Naive thymus-derived CD4-positive, alpha-beta T cell (primary cell): ENCODE measurements at regions not wholly inside any gene's neighbourhood (a gene's known extent, or its start where the extent isn't known, plus 50 kb on each side); places are given as distances from the start of the nearest gene placed in this dataset.
A peak's percentile ranks its signal among the peaks of the same experiment; 100 is the strongest.

Source experiments
- ATAC-seq: fragments of 150-1000 bp; cut with Tn5 transposase; 2 replicates; pipeline ENCODE4 v1.10.0; 2021; ENCODE audit warnings: mild to moderate bottlenecking, moderate library complexity
- CTCF ChIA-PET: fragments of 350-600 bp; sonication (Branson Sonifier 250); formaldehyde crosslinking; loops from one replicate; lab custom pipeline; 2021; ENCODE audit warnings: antibody characterized with exemption; lab: Charles Lee
- POLR2A ChIA-PET: fragments of 350-600 bp; sonication (Branson Sonifier 250); formaldehyde crosslinking; loops from one replicate; lab custom pipeline; 2021; ENCODE audit warnings: antibody characterized with exemption, inconsistent platforms; lab: Charles Lee
- DNase-seq, 9 donors: peaks; one replicate each; pipeline versions ENCODE4 v3.0.0 to v3.0.0-alpha.2; 2020 to 2022; ENCODE audit warnings: mixed read lengths in 1 of 9
- H3K27ac ChIP-seq: one replicate; pipeline ENCODE4 v1.7.0; 2013; ENCODE audit warnings: mild to moderate bottlenecking, low read depth, low read length, moderate library complexity
- H3K27me3 ChIP-seq, 2 donors: one replicate each; pipeline ENCODE4 v1.7.0; 2013; ENCODE audit warnings: low read length in 2 of 2, mild to moderate bottlenecking in 2 of 2, moderate library complexity in 2 of 2; ENCODE audit not compliant: control insufficient read depth in 2 of 2, insufficient read depth in 2 of 2
- H3K36me3 ChIP-seq, 3 experiments: 1 replicate in 2 of 3; 2 replicates in 1 of 3; pipeline ENCODE4 v1.7.0; 2013; ENCODE audit warnings: low read length in 3 of 3, mild to moderate bottlenecking in 3 of 3, moderate library complexity in 1 of 3; ENCODE audit not compliant: insufficient read depth in 3 of 3, control insufficient read depth in 2 of 3
- H3K4me1 ChIP-seq, 2 donors: one replicate each; pipeline ENCODE4 v1.7.0; 2013; ENCODE audit warnings: low read length in 2 of 2, mild to moderate bottlenecking in 2 of 2, moderate library complexity in 1 of 2; ENCODE audit not compliant: control insufficient read depth in 2 of 2, insufficient read depth in 2 of 2
- H3K4me3 ChIP-seq: 2 replicates; pipeline ENCODE4 v1.7.0; 2013; ENCODE audit warnings: mild to moderate bottlenecking, low read length
- H3K9me3 ChIP-seq, 3 experiments: 1 replicate in 2 of 3; 2 replicates in 1 of 3; pipeline ENCODE4 v1.7.0; 2013; ENCODE audit warnings: low read length in 3 of 3; ENCODE audit not compliant: control insufficient read depth in 2 of 3
- H3K27ac Mint-ChIP-seq, 9 donors: one replicate each; pipeline ENCODE4 v1.8.0; 2020 to 2022; ENCODE audit warnings: mixed read lengths in 9 of 9, mild to moderate bottlenecking in 8 of 9, moderate library complexity in 5 of 9, inconsistent platforms in 2 of 9
- H3K27me3 Mint-ChIP-seq, 5 donors: one replicate each; pipeline ENCODE4 v1.8.0; 2021 to 2022; ENCODE audit warnings: mixed read lengths in 5 of 5, mild to moderate bottlenecking in 1 of 5
- H3K36me3 Mint-ChIP-seq, 5 donors: one replicate each; pipeline ENCODE4 v1.8.0; 2020 to 2022; ENCODE audit warnings: mixed read lengths in 5 of 5, mild to moderate bottlenecking in 3 of 5, inconsistent platforms in 1 of 5
- H3K4me1 Mint-ChIP-seq, 7 donors: one replicate each; pipeline ENCODE4 v1.8.0; 2020 to 2022; ENCODE audit warnings: mixed read lengths in 7 of 7, mild to moderate bottlenecking in 3 of 7, inconsistent platforms in 1 of 7
- H3K4me3 Mint-ChIP-seq, 10 donors: one replicate each; pipeline ENCODE4 v1.8.0; 2020 to 2022; ENCODE audit warnings: mild to moderate bottlenecking in 10 of 10, mixed read lengths in 10 of 10, moderate library complexity in 6 of 10, inconsistent platforms in 2 of 10
- H3K9me3 Mint-ChIP-seq, 11 donors: one replicate each; pipeline ENCODE4 v1.8.0; 2020 to 2022; ENCODE audit warnings: mixed read lengths in 11 of 11, mild to moderate bottlenecking in 4 of 11, inconsistent platforms in 1 of 11, moderate library complexity in 1 of 11
- intact Hi-C, 2 donors: fragments of 100-400 bp; cut with micrococcal nuclease; formaldehyde crosslinking; loops; one replicate each; pipeline ENCODE4 v1.15.1; 2023

- H3K4me3 ChIP-seq: no peak overlapping the region
- intact Hi-C loops: no loop called here
- no peaks in the 10 kb centered on the region for H3K4me1 Mint-ChIP-seq
Measured at GRCh38 chrX:140447150-140447549, 57.7 kb downstream of the SOX3 start.

DNA sequence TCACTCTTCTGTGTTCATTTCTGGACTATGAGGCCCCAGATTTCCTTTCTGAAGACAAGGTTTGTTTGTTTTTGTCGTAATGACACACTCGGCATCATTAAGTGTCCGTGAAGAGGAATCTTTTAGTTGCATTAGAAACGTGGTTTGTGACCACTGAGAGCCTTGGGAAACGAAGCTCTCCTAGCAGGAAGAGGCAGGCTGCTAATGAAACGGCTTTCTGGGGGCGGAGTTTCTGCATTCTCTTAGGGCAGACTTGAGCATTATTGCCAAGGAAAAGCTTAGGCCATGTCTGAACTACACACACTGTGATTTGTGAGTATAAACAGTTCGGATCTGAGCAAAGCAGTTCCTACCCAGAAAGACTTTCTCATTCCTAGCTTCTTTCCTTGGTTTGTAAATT is 64.0 kb downstream of the SOX3 start:
- intact Hi-C loops: no loop called here
- H3K4me3 Mint-ChIP-seq: no peak overlapping the region

More at GRCh38 chrX:140447150-140447549, 57.7 kb downstream of the SOX3 start:
- ATAC-seq (no peak), DNase-seq (no peak)
- Mint-ChIP-seq H3K9me3 (peaks cover 0 to 6% (median 0%) of the 10 kb centered on the region in 11 donors), H3K27me3 (peaks cover 0 to 4% (median 0%) of the 10 kb centered on the region in 5 donors), H3K4me3 (no peak overlapping the region), H3K36me3 (no peaks in the 10 kb centered on the region), H3K27ac (no peak overlapping the region)
- no peaks in the 10 kb centered on the region for H3K4me1 ChIP-seq
- H3K27me3 ChIP-seq: no peaks in the 10 kb centered on the region
- ChIA-PET CTCF (no interaction called here), POLR2A (no interaction called here)
- no peaks in the 10 kb centered on the region for H3K9me3 ChIP-seq
- H3K27ac ChIP-seq: no peak overlapping the region
- H3K36me3 ChIP-seq: no peaks in the 10 kb centered on the region

DNA sequence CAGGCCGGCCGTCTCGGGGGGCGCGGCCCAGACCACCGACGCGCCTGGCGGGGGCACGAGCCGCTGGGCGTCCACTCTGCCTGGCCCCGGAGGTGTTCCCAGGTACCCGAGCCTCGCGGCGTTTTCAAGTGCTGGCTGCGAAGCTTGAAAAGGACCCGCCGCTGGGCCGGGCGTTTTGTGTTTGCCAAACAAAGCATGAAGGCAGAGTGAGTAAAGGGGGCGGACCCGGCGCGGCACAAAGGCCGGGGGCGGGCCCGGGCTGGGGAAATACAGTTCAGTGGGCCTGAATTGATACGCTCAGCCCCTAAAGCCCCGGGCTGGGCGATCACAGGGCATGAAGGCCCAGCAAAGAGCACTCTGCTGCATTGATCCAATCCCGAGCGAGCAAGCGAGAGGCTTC is 65.4 kb downstream of the SOX3 start:
- Mint-ChIP-seq H3K9me3 (peaks cover 0 to 4% (median 0%) of the 10 kb centered on the region in 11 donors), H3K4me1 (no peaks in the 10 kb centered on the region), H3K27me3 (peaks cover 0 to 14% (median 7%) of the 10 kb centered on the region in 5 donors), H3K4me3 (no peak overlapping the region), H3K27ac (no peak overlapping the region), H3K36me3 (no peaks in the 10 kb centered on the region)
- POLR2A ChIA-PET: no interaction called here
- H3K36me3 ChIP-seq: no peaks in the 10 kb centered on the region
- intact Hi-C loops: no loop called here
- H3K4me1 ChIP-seq: no peaks in the 10 kb centered on the region
- no peaks in the 10 kb centered on the region for H3K9me3 ChIP-seq
- no peak for ATAC-seq
- no peak for DNase-seq
- H3K4me3 ChIP-seq: no peak overlapping the region
- CTCF ChIA-PET: no interaction called here
- H3K27me3 ChIP-seq: no peaks in the 10 kb centered on the region
- H3K27ac ChIP-seq: no peak overlapping the region

More for the DNA sequence above, 64.0 kb downstream of the SOX3 start:
- POLR2A ChIA-PET: no interaction called here
- H3K36me3 Mint-ChIP-seq: no peaks in the 10 kb centered on the region
- ATAC-seq (no peak), DNase-seq (no peak)
- H3K36me3 ChIP-seq: no peaks in the 10 kb centered on the region
- H3K9me3 ChIP-seq: no peaks in the 10 kb centered on the region
- H3K4me3 ChIP-seq: no peak overlapping the region
- no peak overlapping the region for H3K27ac Mint-ChIP-seq
- peaks cover 0 to 14% (median 7%) of the 10 kb centered on the region in 5 donors for H3K27me3 Mint-ChIP-seq
- peaks cover 0 to 5% (median 0%) of the 10 kb centered on the region in 11 donors for H3K9me3 Mint-ChIP-seq
- H3K27me3 ChIP-seq: no peaks in the 10 kb centered on the region
- no peak overlapping the region for H3K27ac ChIP-seq
- no peaks in the 10 kb centered on the region for H3K4me1 ChIP-seq
- H3K4me1 Mint-ChIP-seq: no peaks in the 10 kb centered on the region
- CTCF ChIA-PET: no interaction called here

DNA sequence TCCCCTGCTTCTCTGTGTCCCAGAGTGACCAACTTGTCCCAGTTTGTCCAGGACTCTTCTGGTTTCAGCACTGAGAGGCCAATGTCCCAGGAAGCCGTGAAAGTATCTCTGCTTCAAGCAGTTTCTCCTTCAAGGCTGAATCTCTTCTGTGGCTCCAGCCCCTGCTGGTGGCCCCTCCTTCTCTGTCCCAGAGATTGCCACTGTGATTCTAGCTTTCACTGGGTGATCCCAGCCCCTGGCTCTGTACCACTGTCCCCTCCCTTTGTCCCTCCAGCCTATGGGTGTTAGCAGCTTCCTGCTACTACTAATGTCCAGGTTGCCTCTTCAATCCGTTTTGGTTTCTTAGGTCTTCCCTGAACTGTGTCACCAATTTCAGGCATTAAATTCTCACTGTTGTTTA is 70.5 kb downstream of the SOX3 start:
- Histone ChIP-seq H3K4me1 (no peaks in the 10 kb centered on the region), H3K9me3 (no peaks in the 10 kb centered on the region), H3K36me3 (no peaks in the 10 kb centered on the region), H3K27me3 (no peaks in the 10 kb centered on the region), H3K4me3 (no peak overlapping the region), H3K27ac (no peak overlapping the region)
- intact Hi-C loops: no loop called here
- DNase-seq (no peak), ATAC-seq (no peak)
- Mint-ChIP-seq H3K36me3 (no peaks in the 10 kb centered on the region), H3K4me1 (no peaks in the 10 kb centered on the region), H3K27me3 (peaks cover 0 to 11% (median 3%) of the 10 kb centered on the region in 5 donors), H3K4me3 (no peak overlapping the region), H3K9me3 (peaks cover 0 to 2% (median 0%) of the 10 kb centered on the region in 11 donors), H3K27ac (no peak overlapping the region)
- ChIA-PET CTCF (no interaction called here), POLR2A (no interaction called here)

DNA sequence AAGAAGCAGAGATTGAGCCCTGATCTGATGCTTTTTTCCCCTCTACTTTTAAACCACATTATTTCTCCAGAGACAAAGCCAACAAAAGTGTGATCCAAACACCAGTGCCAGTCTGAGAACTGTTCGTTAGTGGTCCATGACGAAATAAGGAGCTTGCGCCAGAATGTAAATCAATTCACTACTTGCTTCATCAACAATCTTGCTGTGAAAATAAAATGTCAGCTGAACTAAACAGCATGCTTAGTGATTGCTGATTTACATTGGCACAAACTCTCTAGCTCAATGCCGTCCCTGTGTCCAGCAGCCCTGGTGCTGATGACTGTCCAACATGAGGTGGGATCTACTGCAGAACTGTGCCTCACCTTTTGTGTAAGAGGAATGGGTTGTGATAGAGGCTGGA is 71.3 kb downstream of the SOX3 start:
- Histone ChIP-seq H3K4me3 (no peak overlapping the region), H3K27me3 (no peaks in the 10 kb centered on the region), H3K9me3 (no peaks in the 10 kb centered on the region), H3K4me1 (no peaks in the 10 kb centered on the region), H3K36me3 (no peaks in the 10 kb centered on the region), H3K27ac (no peak overlapping the region)
- no peak for DNase-seq
- Mint-ChIP-seq H3K27me3 (peaks cover 0 to 11% (median 3%) of the 10 kb centered on the region in 5 donors), H3K9me3 (peaks cover 0 to 2% (median 0%) of the 10 kb centered on the region in 11 donors), H3K4me3 (no peak overlapping the region), H3K4me1 (no peaks in the 10 kb centered on the region), H3K27ac (no peak overlapping the region), H3K36me3 (no peaks in the 10 kb centered on the region)
- no peak for ATAC-seq
- POLR2A ChIA-PET: no interaction called here
- intact Hi-C loops: no loop called here
- CTCF ChIA-PET: no interaction called here

DNA sequence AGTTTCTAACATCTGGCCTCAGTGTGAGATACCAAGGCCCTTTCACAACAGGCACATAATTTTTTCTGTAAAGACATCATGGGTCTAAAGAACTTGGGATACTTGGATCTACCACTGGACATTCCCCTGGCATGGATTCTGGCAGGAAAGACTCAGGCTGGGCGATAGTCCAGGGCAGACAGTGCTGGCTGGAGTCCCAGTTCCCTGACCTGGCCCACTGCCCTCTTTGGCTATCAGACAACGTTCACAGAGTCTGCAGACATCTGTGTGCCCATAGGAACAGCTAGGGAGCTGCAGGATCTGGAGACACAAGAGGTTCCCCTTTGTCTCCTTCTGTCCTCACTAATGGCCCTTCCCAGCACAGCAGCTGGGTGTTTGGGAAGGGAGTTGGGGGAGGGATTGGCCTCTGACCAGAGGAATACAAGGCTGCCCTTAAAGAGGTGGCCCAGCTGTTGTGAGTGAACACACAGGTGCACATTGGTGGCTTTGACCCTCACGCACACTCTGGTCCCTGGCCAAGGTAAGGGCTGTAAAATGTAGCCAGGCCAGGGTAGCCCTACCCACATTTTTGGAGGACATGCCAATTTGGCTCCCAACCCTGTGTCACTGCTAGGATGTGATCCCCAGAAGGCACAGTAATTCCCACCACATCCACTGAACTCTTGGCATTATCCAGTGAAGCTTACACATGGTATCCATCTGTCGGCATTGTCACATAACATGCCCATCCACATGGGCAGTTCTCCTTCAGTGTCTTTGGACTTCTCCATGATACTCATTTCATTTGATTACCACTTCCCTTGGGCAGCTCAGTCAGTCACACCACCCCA is 72.3 kb downstream of the SOX3 start:
- CTCF ChIA-PET: no interaction called here
- H3K27me3 Mint-ChIP-seq: peaks cover 0 to 8% (median 0%) of the 10 kb centered on the region in 5 donors
- no peaks in the 10 kb centered on the region for H3K9me3 ChIP-seq
- no peak overlapping the region for H3K4me3 ChIP-seq
- intact Hi-C loops: no loop called here
- H3K4me3 Mint-ChIP-seq: no peak overlapping the region
- DNase-seq (no peak), ATAC-seq (no peak)
- H3K27ac ChIP-seq: no peak overlapping the region
- no peaks in the 10 kb centered on the region for H3K36me3 Mint-ChIP-seq
- H3K36me3 ChIP-seq: no peaks in the 10 kb centered on the region
- no peaks in the 10 kb centered on the region for H3K4me1 ChIP-seq
- H3K27ac Mint-ChIP-seq: no peak overlapping the region
- H3K9me3 Mint-ChIP-seq: peaks cover 0 to 2% (median 0%) of the 10 kb centered on the region in 11 donors
- no peaks in the 10 kb centered on the region for H3K27me3 ChIP-seq
- POLR2A ChIA-PET: no interaction called here
- no peaks in the 10 kb centered on the region for H3K4me1 Mint-ChIP-seq

- Mint-ChIP-seq H3K27me3 (no peaks in the 10 kb centered on the region), H3K4me3 (no peak overlapping the region), H3K4me1 (no peaks in the 10 kb centered on the region), H3K36me3 (no peaks in the 10 kb centered on the region), H3K27ac (peak overlapping the region in 1 of 9 donors; percentile 12), H3K9me3 (peaks cover 0 to 2% (median 0%) of the 10 kb centered on the region in 11 donors)
- intact Hi-C loops: no loop called here
- ATAC-seq: no peak
- ChIA-PET POLR2A (no interaction called here), CTCF (no interaction called here)
- Histone ChIP-seq H3K4me1 (no peaks in the 10 kb centered on the region), H3K9me3 (no peaks in the 10 kb centered on the region), H3K4me3 (no peak overlapping the region), H3K36me3 (no peaks in the 10 kb centered on the region), H3K27ac (no peak overlapping the region), H3K27me3 (no peaks in the 10 kb centered on the region)
- no peak for DNase-seq
Measured at GRCh38 chrX:140431521-140431920, 73.3 kb downstream of the SOX3 start.
